ENCODE measurements at regions not wholly inside any gene's neighbourhood (a gene's known extent, or its start where the extent isn't known, plus 50 kb on each side); places are given as distances from the start of the nearest gene placed in this dataset.

DNA sequence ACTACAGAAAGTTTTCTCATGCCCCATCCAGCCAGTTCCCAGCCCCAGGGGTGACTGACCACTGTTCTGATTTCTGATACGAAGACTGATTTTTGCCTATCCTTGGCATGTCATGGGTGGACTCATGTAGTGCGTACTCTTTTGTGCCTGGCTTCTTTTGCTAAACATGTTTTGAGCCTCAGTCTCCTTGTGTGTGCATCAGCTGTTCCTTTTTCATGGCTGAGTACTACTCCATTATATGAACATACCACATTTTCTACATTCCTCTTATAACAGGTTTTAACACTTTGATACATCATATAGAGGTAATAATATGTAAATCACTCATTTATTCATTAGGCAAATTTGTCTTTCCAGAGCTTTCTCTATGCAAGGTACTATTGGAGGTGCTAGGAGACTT, 126.7 kb downstream of the ANAPC4 start:
- Histone ChIP-seq H3K4me3 (ENCODE audit: low read depth, low read length) (no peak overlapping the region), H4K91ac (ENCODE audit: low read depth, low read length) (no peak overlapping the region), H3K4me2 (ENCODE audit: low read length) (no peak overlapping the region), H2BK120ac (ENCODE audit: insufficient read depth, low read length, poor library complexity) (no peak overlapping the region), H4K12ac (ENCODE audit: low read depth, low read length) (no peak overlapping the region), H2BK5ac (ENCODE audit: low read depth, low read length, poor library complexity) (no peak overlapping the region), H3K27ac (ENCODE audit: low read depth, low read length) (no peak overlapping the region), H4K8ac (ENCODE audit: low read depth, low read length) (no peak overlapping the region), H3K23ac (ENCODE audit: low read length) (no peak overlapping the region), H3K4me1 (ENCODE audit: control insufficient read depth in 1 of 2, insufficient read depth in 2 of 2, low read length in 2 of 2) (no peaks in the 10 kb centered on the region), H3K79me1 (ENCODE audit: low read length) (no peaks in the 10 kb centered on the region), H3K27me3 (ENCODE audit: insufficient read depth, low read length) (no peaks in the 10 kb centered on the region), H3K18ac (ENCODE audit: low read length) (no peak overlapping the region), H3K4ac (ENCODE audit: low read depth, low read length) (no peak overlapping the region), H2AK5ac (ENCODE audit: low read length) (no peak overlapping the region), H3K9me3 (ENCODE audit: insufficient read depth, low read depth, low read length) (peaks cover 8% of the 10 kb centered on the region), H3K14ac (ENCODE audit: low read length) (no peak overlapping the region), H3K9ac (ENCODE audit: low read length) (no peak overlapping the region), H2AFZ (ENCODE audit: insufficient read depth, low read length, poor library complexity) (no peak overlapping the region), H3K79me2 (ENCODE audit: control insufficient read depth, insufficient read depth, low read length, poor library complexity) (no peaks in the 10 kb centered on the region), H2BK12ac (ENCODE audit: low read length) (no peak overlapping the region), H3K36me3 (ENCODE audit: control insufficient read depth in 1 of 2, insufficient read depth in 2 of 2, low read length in 2 of 2) (no peaks in the 10 kb centered on the region)
- WGBS (ENCODE audit: extremely low coverage, insufficient coverage, insufficient read length), result no CpG with 5 or more reads among the region's 2 CpGs
- no peak for DNase-seq

DNA sequence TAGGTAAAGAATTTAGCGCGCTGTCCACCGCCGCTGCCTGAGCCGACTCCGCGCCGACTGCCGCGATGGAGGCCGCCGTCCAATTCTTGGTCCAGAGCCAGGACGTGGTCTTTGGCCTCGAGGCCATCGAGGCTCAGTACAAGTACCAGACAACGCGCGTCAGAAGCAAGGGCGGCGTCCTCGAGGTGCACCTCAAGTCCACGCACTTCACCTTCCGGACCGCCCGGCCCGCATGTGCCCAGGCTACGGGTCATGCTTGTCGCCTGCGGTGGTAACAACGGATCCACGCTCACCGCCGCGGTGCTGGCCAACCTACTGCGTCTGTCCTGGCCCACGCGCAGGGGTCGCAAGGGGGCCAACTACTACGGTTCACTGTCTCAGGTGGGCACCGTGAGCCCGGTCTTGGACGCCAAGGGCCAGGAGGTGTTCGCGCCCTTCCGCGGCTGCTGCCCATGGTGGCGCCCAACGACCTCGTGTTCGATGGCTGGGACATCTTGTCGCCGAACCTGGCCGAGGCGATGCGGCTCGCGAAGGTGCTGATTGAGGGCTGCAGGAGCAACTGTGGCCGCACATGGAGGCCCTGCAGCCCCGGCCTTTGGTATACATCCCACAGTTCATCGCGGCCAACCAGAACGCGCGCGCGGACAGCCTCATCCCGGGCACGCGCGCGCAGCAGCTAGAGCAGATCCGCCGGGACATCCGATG, 128.0 kb downstream of the ANAPC4 start:
- Histone ChIP-seq H3K23ac (ENCODE audit: low read length) (no peak overlapping the region), H3K36me3 (ENCODE audit: control insufficient read depth in 1 of 2, insufficient read depth in 2 of 2, low read length in 2 of 2) (no peaks in the 10 kb centered on the region), H4K12ac (ENCODE audit: low read depth, low read length) (no peak overlapping the region), H3K18ac (ENCODE audit: low read length) (no peak overlapping the region), H2BK5ac (ENCODE audit: low read depth, low read length, poor library complexity) (no peak overlapping the region), H3K79me1 (ENCODE audit: low read length) (no peaks in the 10 kb centered on the region), H3K4me1 (ENCODE audit: control insufficient read depth in 1 of 2, insufficient read depth in 2 of 2, low read length in 2 of 2) (no peaks in the 10 kb centered on the region), H3K14ac (ENCODE audit: low read length) (no peak overlapping the region), H2AFZ (ENCODE audit: insufficient read depth, low read length, poor library complexity) (no peak overlapping the region), H4K8ac (ENCODE audit: low read depth, low read length) (no peak overlapping the region), H3K9me3 (ENCODE audit: insufficient read depth, low read depth, low read length) (peaks cover 8% of the 10 kb centered on the region), H3K4me3 (ENCODE audit: low read depth, low read length) (no peak overlapping the region), H2AK5ac (ENCODE audit: low read length) (no peak overlapping the region), H3K27me3 (ENCODE audit: insufficient read depth, low read length) (no peaks in the 10 kb centered on the region), H3K4me2 (ENCODE audit: low read length) (no peak overlapping the region), H3K4ac (ENCODE audit: low read depth, low read length) (no peak overlapping the region), H3K9ac (ENCODE audit: low read length) (no peak overlapping the region), H3K79me2 (ENCODE audit: control insufficient read depth, insufficient read depth, low read length, poor library complexity) (no peaks in the 10 kb centered on the region), H2BK12ac (ENCODE audit: low read length) (no peak overlapping the region), H4K91ac (ENCODE audit: low read depth, low read length) (no peak overlapping the region), H2BK120ac (ENCODE audit: insufficient read depth, low read length, poor library complexity) (no peak overlapping the region), H3K27ac (ENCODE audit: low read depth, low read length) (no peak overlapping the region)
- no peak for DNase-seq
- no CpG with 5 or more reads among the region's 74 CpGs for WGBS (ENCODE audit: extremely low coverage, insufficient coverage, insufficient read length)

DNA sequence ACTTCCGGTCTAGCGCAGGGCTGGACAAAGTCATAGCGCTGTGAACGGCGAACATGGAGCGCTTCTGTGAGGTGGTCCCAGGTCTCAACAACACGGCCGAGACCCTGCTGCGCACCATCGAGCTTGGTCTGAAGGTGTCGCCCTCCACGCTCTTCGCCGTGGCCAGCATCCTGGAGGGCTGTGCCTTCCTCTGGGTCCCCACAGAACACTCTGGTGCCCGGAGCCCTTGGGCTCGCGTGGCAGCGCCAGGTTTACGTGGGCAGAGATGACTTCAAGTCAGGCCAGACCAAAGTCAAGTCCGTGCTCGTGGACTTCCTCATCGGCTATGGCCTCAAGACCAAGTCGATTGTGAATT, 128.6 kb downstream of the ANAPC4 start:
- Histone ChIP-seq H3K79me2 (ENCODE audit: control insufficient read depth, insufficient read depth, low read length, poor library complexity) (no peaks in the 10 kb centered on the region), H3K4me2 (ENCODE audit: low read length) (no peak overlapping the region), H2BK120ac (ENCODE audit: insufficient read depth, low read length, poor library complexity) (no peak overlapping the region), H3K9me3 (ENCODE audit: insufficient read depth, low read depth, low read length) (peaks cover 8% of the 10 kb centered on the region), H2AK5ac (ENCODE audit: low read length) (no peak overlapping the region), H2BK12ac (ENCODE audit: low read length) (no peak overlapping the region), H3K27ac (ENCODE audit: low read depth, low read length) (no peak overlapping the region), H4K91ac (ENCODE audit: low read depth, low read length) (no peak overlapping the region), H3K14ac (ENCODE audit: low read length) (no peak overlapping the region), H3K9ac (ENCODE audit: low read length) (no peak overlapping the region), H3K79me1 (ENCODE audit: low read length) (no peaks in the 10 kb centered on the region), H3K23ac (ENCODE audit: low read length) (no peak overlapping the region), H3K4ac (ENCODE audit: low read depth, low read length) (no peak overlapping the region), H3K36me3 (ENCODE audit: control insufficient read depth in 1 of 2, insufficient read depth in 2 of 2, low read length in 2 of 2) (no peaks in the 10 kb centered on the region), H2AFZ (ENCODE audit: insufficient read depth, low read length, poor library complexity) (no peak overlapping the region), H4K8ac (ENCODE audit: low read depth, low read length) (no peak overlapping the region), H3K4me3 (ENCODE audit: low read depth, low read length) (no peak overlapping the region), H3K18ac (ENCODE audit: low read length) (no peak overlapping the region), H2BK5ac (ENCODE audit: low read depth, low read length, poor library complexity) (no peak overlapping the region), H4K12ac (ENCODE audit: low read depth, low read length) (no peak overlapping the region), H3K4me1 (ENCODE audit: control insufficient read depth in 1 of 2, insufficient read depth in 2 of 2, low read length in 2 of 2) (no peaks in the 10 kb centered on the region), H3K27me3 (ENCODE audit: insufficient read depth, low read length) (no peaks in the 10 kb centered on the region)
- no CpG with 5 or more reads among the region's 23 CpGs for WGBS (ENCODE audit: extremely low coverage, insufficient coverage, insufficient read length)
- DNase-seq, result peak in 1 of 2 donors; percentile 34

DNA sequence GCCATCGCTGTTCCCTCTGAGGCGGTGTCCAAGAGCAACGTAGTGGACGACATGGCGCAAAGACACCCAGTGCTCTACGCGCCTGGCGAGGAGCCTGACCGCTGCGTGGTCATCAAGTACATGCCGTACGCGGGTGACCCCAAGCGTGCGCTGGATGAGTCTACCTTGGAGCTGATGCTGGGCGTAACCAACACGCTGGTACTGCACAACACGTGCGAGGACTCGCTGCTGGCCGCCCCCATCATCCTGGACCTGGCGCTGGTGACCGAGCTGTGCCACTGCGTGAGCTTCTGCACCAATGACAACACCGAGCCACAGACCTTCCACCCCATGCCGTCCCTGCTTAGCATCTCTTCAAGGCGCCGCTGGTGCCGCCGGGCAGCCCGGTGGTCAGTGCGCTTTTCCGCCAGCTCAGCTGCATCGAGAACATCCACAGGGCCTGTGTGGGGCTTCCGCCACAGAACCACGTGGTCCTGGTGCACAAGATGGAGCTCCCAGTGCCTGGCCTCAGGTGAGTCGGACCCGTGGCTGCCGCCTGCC, 129.0 kb downstream of the ANAPC4 start:
- Histone ChIP-seq H2AFZ (ENCODE audit: insufficient read depth, low read length, poor library complexity) (no peak overlapping the region), H3K4me2 (ENCODE audit: low read length) (no peak overlapping the region)

More for the DNA sequence above, 129.0 kb downstream of the ANAPC4 start:
- no CpG with 5 or more reads among the region's 39 CpGs for WGBS (ENCODE audit: extremely low coverage, insufficient coverage, insufficient read length)
- Histone ChIP-seq H3K9ac (ENCODE audit: low read length) (no peak overlapping the region), H3K4me1 (ENCODE audit: control insufficient read depth in 1 of 2, insufficient read depth in 2 of 2, low read length in 2 of 2) (no peaks in the 10 kb centered on the region), H4K91ac (ENCODE audit: low read depth, low read length) (no peak overlapping the region), H3K27me3 (ENCODE audit: insufficient read depth, low read length) (no peaks in the 10 kb centered on the region), H3K36me3 (ENCODE audit: control insufficient read depth in 1 of 2, insufficient read depth in 2 of 2, low read length in 2 of 2) (no peaks in the 10 kb centered on the region), H3K27ac (ENCODE audit: low read depth, low read length) (no peak overlapping the region), H3K18ac (ENCODE audit: low read length) (no peak overlapping the region), H2BK120ac (ENCODE audit: insufficient read depth, low read length, poor library complexity) (no peak overlapping the region), H3K14ac (ENCODE audit: low read length) (no peak overlapping the region), H3K23ac (ENCODE audit: low read length) (no peak overlapping the region), H3K79me2 (ENCODE audit: control insufficient read depth, insufficient read depth, low read length, poor library complexity) (no peaks in the 10 kb centered on the region), H3K4ac (ENCODE audit: low read depth, low read length) (no peak overlapping the region), H3K79me1 (ENCODE audit: low read length) (no peaks in the 10 kb centered on the region), H2AK5ac (ENCODE audit: low read length) (no peak overlapping the region), H2BK5ac (ENCODE audit: low read depth, low read length, poor library complexity) (no peak overlapping the region), H4K8ac (ENCODE audit: low read depth, low read length) (no peak overlapping the region), H3K9me3 (ENCODE audit: insufficient read depth, low read depth, low read length) (peaks cover 8% of the 10 kb centered on the region), H4K12ac (ENCODE audit: low read depth, low read length) (no peak overlapping the region), H3K4me3 (ENCODE audit: low read depth, low read length) (peak overlapping the region; percentile 2), H2BK12ac (ENCODE audit: low read length) (no peak overlapping the region)
- DNase-seq, result peak in 1 of 2 donors; percentile 22

Measured in trophoblast cell (in vitro differentiated cells and primary cell).